VCaP (cell line): ENCODE measurements at regions not wholly inside any gene's neighbourhood (a gene's known extent, or its start where the extent isn't known, plus 50 kb on each side); places are given as distances from the start of the nearest gene placed in this dataset.

Source experiments
- H3K27ac ChIP-seq: fragments of 450-650 bp; 2 replicates; pipeline ENCODE4 v1.5.1; 2017
- TF ChIP-seq, protein P1 (sequence below): fragments of 450-650 bp; conservative IDR thresholded peaks from 2 replicates; pipeline ENCODE4 v1.5.1; 2017; ENCODE audit warnings: mild to moderate bottlenecking, moderate library complexity

DNA sequence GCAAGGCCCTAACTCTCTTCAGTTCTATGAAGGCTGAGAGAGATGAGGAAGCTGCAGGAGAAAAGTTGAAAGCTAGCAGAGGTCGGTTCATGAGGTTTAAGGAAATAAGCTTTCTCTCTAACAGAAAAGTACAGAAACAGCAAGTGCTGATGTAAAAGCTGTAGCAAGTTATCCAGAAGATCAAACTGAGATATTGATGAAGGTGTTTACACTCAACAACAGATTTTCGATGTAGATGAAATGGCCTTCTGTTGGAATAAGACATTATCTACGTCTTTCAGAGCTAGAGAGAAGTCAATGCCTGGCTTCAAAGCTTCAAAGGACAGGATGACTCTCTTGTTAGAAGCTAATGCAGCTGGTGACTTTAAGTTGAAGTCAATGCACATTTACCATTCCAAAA is 87.4 kb downstream of the PDCL3 start:
- H3K27ac ChIP-seq = no peak overlapping the region
- TF ChIP-seq, protein P1, sequence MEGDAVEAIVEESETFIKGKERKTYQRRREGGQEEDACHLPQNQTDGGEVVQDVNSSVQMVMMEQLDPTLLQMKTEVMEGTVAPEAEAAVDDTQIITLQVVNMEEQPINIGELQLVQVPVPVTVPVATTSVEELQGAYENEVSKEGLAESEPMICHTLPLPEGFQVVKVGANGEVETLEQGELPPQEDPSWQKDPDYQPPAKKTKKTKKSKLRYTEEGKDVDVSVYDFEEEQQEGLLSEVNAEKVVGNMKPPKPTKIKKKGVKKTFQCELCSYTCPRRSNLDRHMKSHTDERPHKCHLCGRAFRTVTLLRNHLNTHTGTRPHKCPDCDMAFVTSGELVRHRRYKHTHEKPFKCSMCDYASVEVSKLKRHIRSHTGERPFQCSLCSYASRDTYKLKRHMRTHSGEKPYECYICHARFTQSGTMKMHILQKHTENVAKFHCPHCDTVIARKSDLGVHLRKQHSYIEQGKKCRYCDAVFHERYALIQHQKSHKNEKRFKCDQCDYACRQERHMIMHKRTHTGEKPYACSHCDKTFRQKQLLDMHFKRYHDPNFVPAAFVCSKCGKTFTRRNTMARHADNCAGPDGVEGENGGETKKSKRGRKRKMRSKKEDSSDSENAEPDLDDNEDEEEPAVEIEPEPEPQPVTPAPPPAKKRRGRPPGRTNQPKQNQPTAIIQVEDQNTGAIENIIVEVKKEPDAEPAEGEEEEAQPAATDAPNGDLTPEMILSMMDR = no peak

- TF ChIP-seq, protein P1 = no peak
- H3K27ac ChIP-seq = no peak overlapping the region
These were observed 90.7 kb downstream of the PDCL3 start for GRCh38 chr2:100653449-100654035.

GRCh38 chr2:100654611-100655010 is 91.8 kb downstream of the PDCL3 start:
- H3K27ac ChIP-seq = no peak overlapping the region
- TF ChIP-seq, protein P1 = no peak

GRCh38 chr2:100655446-100655845 is 92.7 kb downstream of the PDCL3 start:
- TF ChIP-seq, protein P1 = no peak
- no peak overlapping the region for H3K27ac ChIP-seq

DNA sequence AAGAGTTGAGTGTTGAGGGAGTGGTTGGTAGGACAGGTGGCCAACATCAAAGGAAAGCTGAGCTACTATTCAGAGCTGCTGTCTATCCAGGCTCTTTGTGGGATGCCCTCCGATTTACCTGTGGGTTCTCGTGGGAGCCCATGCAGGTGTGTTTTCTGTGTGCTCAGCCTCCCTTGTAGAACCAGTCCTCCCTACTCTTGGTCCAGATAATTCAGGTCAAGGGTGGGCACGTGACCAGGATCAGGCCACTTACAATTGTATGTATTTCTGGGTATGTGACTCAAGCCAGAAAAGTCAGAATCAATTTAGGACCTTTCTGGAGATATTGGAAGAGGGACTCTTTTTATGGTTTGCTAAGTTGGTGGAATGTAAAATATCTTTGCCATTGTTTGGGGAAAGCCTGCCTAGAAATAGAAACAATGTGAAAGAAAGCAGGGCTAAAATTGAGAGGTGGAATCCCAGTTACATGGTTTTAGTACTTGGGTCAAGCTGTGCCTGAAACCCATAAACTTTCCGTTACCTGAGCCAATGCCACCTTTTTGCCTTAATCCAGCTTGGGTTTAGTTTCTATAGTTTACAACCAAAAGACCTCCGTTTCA is 93.2 kb downstream of the PDCL3 start:
- no peak overlapping the region for H3K27ac ChIP-seq
- TF ChIP-seq, protein P1 = no peak

DNA sequence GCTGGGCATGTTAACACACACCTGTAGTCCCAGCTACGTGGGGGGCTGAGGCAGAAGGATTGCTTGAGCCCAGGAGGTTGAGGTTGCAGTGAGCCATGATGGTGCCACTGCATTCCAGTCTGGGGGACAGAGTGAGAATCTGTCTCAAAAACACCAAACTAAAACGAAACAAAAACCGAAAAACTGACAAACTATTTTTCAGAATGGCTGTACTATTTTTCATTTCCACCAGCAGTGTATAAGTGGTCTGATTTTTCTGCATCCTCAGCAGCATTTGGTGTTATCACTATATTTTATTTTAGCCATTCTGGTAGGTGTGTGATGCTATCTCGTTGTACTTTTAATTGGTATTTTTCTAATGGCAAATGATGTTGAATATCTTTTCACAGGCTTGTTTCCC is 95.2 kb downstream of the PDCL3 start:
- H3K27ac ChIP-seq = no peak overlapping the region
- TF ChIP-seq, protein P1 = no peak

- TF ChIP-seq, protein P1 = no peak
- no peak overlapping the region for H3K27ac ChIP-seq
These were observed 98.2 kb downstream of the PDCL3 start for GRCh38 chr2:100660851-100661584.
